ENCODE measurements at regions not wholly inside any gene's neighbourhood (a gene's known extent, or its start where the extent isn't known, plus 50 kb on each side); places are given as distances from the start of the nearest gene placed in this dataset.
"Not testable (repeated sequence)": the region's sequence is repeated elsewhere in the genome, so short reads cannot be mapped to it uniquely, and the experiment has no call there.

GRCh38 chr4:23967281-23967680 is 77.4 kb upstream of the PPARGC1A start:
- no peak for DNase-seq (ENCODE audit: low read depth)
- H3K4me3 ChIP-seq (ENCODE audit: low read length): no peak overlapping the region
- TF ChIP-seq CTCF (IDR thresholded peaks at IDR 0.05; ENCODE audit: insufficient read depth, low read depth, low read length, missing control alignments): no peak

- H3K4me3 ChIP-seq (ENCODE audit: low read length): no peak overlapping the region
- peak; percentile 21 for DNase-seq (ENCODE audit: low read depth)
- TF ChIP-seq CTCF (IDR thresholded peaks at IDR 0.05; ENCODE audit: insufficient read depth, low read depth, low read length, missing control alignments): peak; percentile 48
Measured at GRCh38 chr4:23966725-23967124, 76.9 kb upstream of the PPARGC1A start.

- TF ChIP-seq CTCF (IDR thresholded peaks at IDR 0.05; ENCODE audit: insufficient read depth, low read depth, low read length, missing control alignments): no peak
- DNase-seq (ENCODE audit: low read depth): no peak
- H3K4me3 ChIP-seq (ENCODE audit: low read length): no peak overlapping the region
Measured at GRCh38 chr4:23962462-23962861, 72.6 kb upstream of the PPARGC1A start.

- not testable (repeated sequence) for DNase-seq (ENCODE audit: low read depth); H3K4me3 ChIP-seq (ENCODE audit: low read length)
Measured at GRCh38 chr4:23961395-23961794, 71.5 kb upstream of the PPARGC1A start.

- TF ChIP-seq CTCF (IDR thresholded peaks at IDR 0.05; ENCODE audit: insufficient read depth, low read depth, low read length, missing control alignments): no peak
- no peak overlapping the region for H3K4me3 ChIP-seq (ENCODE audit: low read length)
- peak; percentile 2 for DNase-seq (ENCODE audit: low read depth)
Measured at GRCh38 chr4:23959396-23960148, 69.7 kb upstream of the PPARGC1A start.

- no peak overlapping the region for H3K4me3 ChIP-seq (ENCODE audit: low read length)
- no peak for TF ChIP-seq CTCF (IDR thresholded peaks at IDR 0.05; ENCODE audit: insufficient read depth, low read depth, low read length, missing control alignments)
- no peak for DNase-seq (ENCODE audit: low read depth)
Measured at GRCh38 chr4:23958749-23959148, 68.9 kb upstream of the PPARGC1A start.

GRCh38 chr4:23957465-23957864 is 67.6 kb upstream of the PPARGC1A start:
- DNase-seq (ENCODE audit: low read depth): no peak
- no peak overlapping the region for H3K4me3 ChIP-seq (ENCODE audit: low read length)
- peak; percentile 5 for TF ChIP-seq CTCF (IDR thresholded peaks at IDR 0.05; ENCODE audit: insufficient read depth, low read depth, low read length, missing control alignments)
